ENCODE measurements at regions not wholly inside any gene's neighbourhood (a gene's known extent, or its start where the extent isn't known, plus 50 kb on each side); places are given as distances from the start of the nearest gene placed in this dataset.

GRCh38 chr13:73293913-73294523 lies 235.2 kb downstream of the KLF5 start:
- no peak for TF ChIP-seq CTCF (IDR thresholded peaks at IDR 0.05; ENCODE audit: borderline replicate concordance, control extremely low read depth, extremely low read depth, insufficient read depth, missing control alignments)
- no peak for DNase-seq (ENCODE audit: low spot score)
- in situ Hi-C loops (cut with MboI; ENCODE audit: low sequenced_read_pairs, unreplicated experiment) = no loop called here

- DNase-seq (ENCODE audit: low spot score) = no peak
- in situ Hi-C loops (cut with MboI; ENCODE audit: low sequenced_read_pairs, unreplicated experiment) = no loop called here
- no peak for TF ChIP-seq CTCF (IDR thresholded peaks at IDR 0.05; ENCODE audit: borderline replicate concordance, control extremely low read depth, extremely low read depth, insufficient read depth, missing control alignments)
These were observed 233.3 kb downstream of the KLF5 start for GRCh38 chr13:73292127-73292526.

GRCh38 chr13:73290844-73291243 lies 232.0 kb downstream of the KLF5 start:
- TF ChIP-seq CTCF (IDR thresholded peaks at IDR 0.05; ENCODE audit: borderline replicate concordance, control extremely low read depth, extremely low read depth, insufficient read depth, missing control alignments) = no peak
- in situ Hi-C loops (cut with MboI; ENCODE audit: low sequenced_read_pairs, unreplicated experiment) = no loop called here
- DNase-seq (ENCODE audit: low spot score) = no peak

- TF ChIP-seq CTCF (IDR thresholded peaks at IDR 0.05; ENCODE audit: borderline replicate concordance, control extremely low read depth, extremely low read depth, insufficient read depth, missing control alignments) = no peak
- no peak for DNase-seq (ENCODE audit: low spot score)
- in situ Hi-C loops (cut with MboI; ENCODE audit: low sequenced_read_pairs, unreplicated experiment) = no loop called here
These were observed 229.8 kb downstream of the KLF5 start for GRCh38 chr13:73288596-73288995.

- in situ Hi-C loops (cut with MboI; ENCODE audit: low sequenced_read_pairs, unreplicated experiment) = no loop called here
- no peak for DNase-seq (ENCODE audit: low spot score)
- TF ChIP-seq CTCF (IDR thresholded peaks at IDR 0.05; ENCODE audit: borderline replicate concordance, control extremely low read depth, extremely low read depth, insufficient read depth, missing control alignments) = no peak
These were observed 229.0 kb downstream of the KLF5 start for GRCh38 chr13:73287831-73288230.

- in situ Hi-C loops (cut with MboI; ENCODE audit: low sequenced_read_pairs, unreplicated experiment) = no loop called here
- no peak for TF ChIP-seq CTCF (IDR thresholded peaks at IDR 0.05; ENCODE audit: borderline replicate concordance, control extremely low read depth, extremely low read depth, insufficient read depth, missing control alignments)
- DNase-seq (ENCODE audit: low spot score) = no peak
These were observed 228.3 kb downstream of the KLF5 start for GRCh38 chr13:73286942-73287620.
